22Rv1 (cell line): ENCODE measurements at regions not wholly inside any gene's neighbourhood (a gene's known extent, or its start where the extent isn't known, plus 50 kb on each side); places are given as distances from the start of the nearest gene placed in this dataset.

Experiments
- H3K27ac ChIP-seq: fragments of 450-650 bp; 2 replicates; pipeline ENCODE4 v1.5.1; 2017
- ZFX ChIP-seq: fragments of 450-650 bp; IDR thresholded peaks from 2 replicates; pipeline ENCODE4 v1.6.1; 2017; ENCODE audit warnings: antibody characterized with exemption, borderline replicate concordance
- TF ChIP-seq, protein P1 (sequence below): fragments of 450-650 bp; IDR thresholded peaks from 2 replicates; pipeline ENCODE4 v1.5.1; 2017; ENCODE audit warnings: mild to moderate bottlenecking

DNA sequence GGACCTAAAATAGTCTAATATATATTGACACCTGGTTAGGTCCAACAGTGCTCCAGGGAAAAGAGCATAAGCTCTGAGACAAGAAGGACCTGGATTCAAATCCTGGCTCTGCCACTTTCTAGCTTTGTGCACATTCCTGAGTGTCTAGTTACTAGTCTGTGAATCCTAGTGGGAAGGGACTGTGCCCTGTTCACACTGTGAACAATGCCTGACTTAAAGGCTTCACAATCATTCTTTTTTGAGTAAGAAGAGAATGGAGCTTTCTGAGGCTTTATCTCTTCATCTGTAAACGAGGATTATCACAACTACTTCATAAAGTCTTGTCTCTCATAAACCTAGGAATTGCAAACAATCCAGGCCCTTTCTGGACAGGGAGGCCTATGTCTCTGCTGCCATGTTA is 235.9 kb downstream of the SOX2 start:
- no peak overlapping the region for H3K27ac ChIP-seq
- TF ChIP-seq, protein P1, sequence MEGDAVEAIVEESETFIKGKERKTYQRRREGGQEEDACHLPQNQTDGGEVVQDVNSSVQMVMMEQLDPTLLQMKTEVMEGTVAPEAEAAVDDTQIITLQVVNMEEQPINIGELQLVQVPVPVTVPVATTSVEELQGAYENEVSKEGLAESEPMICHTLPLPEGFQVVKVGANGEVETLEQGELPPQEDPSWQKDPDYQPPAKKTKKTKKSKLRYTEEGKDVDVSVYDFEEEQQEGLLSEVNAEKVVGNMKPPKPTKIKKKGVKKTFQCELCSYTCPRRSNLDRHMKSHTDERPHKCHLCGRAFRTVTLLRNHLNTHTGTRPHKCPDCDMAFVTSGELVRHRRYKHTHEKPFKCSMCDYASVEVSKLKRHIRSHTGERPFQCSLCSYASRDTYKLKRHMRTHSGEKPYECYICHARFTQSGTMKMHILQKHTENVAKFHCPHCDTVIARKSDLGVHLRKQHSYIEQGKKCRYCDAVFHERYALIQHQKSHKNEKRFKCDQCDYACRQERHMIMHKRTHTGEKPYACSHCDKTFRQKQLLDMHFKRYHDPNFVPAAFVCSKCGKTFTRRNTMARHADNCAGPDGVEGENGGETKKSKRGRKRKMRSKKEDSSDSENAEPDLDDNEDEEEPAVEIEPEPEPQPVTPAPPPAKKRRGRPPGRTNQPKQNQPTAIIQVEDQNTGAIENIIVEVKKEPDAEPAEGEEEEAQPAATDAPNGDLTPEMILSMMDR: no peak
- TF ChIP-seq ZFX: no peak

DNA sequence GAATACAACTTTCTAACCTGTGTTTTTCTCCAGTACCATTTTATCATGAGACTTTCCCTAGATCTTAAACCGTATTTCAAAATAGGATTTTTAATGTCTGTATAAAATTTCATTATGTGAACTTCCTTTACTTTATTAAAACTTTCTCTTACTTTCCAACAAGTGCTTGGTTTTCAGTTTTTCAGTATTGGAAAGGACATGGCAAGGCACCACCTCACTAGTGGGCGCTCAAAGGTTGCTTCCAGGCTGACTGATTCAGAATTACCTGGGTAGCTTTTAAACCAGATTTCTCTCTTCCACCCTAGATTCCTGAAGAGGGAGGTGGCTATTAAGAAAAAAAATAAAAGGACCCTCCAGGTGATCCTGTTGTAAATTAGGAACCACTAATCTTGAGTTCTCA is 236.6 kb downstream of the SOX2 start:
- no peak overlapping the region for H3K27ac ChIP-seq
- no peak for TF ChIP-seq ZFX
- TF ChIP-seq, protein P1: peak; percentile 49

DNA sequence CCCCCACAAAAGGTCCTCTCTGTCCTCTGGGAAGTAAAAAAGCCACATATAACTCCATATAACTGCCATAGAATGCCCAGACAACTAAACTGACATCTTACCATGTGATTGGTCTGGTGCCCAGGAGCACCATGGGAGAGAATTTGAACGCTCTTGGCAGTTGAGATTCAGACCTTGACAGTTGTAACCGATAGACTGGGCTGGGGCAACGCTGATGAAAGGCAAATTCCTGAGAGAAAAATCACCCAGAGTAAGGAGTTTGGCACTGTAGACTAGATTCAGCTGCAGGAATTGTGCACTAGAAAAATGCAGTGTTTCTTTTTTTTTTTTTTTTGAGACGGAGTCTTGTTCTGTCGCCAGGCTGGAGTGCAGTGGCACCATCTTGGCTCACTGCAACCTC is 240.5 kb downstream of the SOX2 start:
- no peak overlapping the region for H3K27ac ChIP-seq
- TF ChIP-seq ZFX: no peak
- TF ChIP-seq, protein P1: no peak

DNA sequence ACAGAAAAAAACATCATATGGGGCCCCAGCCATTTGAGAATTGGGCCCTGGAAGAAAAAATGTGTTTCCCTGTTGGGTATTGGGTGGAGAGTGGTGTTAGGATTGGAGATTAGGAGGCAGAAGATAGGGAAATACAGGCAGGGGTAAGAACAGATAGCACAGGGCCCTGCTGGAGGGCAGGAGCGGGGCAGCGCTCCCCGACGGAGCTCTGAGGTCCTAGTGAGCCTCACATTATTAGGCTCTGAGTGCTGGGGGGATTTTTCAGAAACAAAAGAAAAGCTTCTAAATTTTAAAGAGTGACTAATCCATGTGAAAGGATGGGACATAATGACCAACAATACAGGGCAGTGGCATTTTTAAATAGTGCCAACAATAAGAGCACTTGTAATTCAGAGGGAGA is 241.2 kb downstream of the SOX2 start:
- H3K27ac ChIP-seq: no peak overlapping the region
- no peak for TF ChIP-seq ZFX
- TF ChIP-seq, protein P1: no peak

DNA sequence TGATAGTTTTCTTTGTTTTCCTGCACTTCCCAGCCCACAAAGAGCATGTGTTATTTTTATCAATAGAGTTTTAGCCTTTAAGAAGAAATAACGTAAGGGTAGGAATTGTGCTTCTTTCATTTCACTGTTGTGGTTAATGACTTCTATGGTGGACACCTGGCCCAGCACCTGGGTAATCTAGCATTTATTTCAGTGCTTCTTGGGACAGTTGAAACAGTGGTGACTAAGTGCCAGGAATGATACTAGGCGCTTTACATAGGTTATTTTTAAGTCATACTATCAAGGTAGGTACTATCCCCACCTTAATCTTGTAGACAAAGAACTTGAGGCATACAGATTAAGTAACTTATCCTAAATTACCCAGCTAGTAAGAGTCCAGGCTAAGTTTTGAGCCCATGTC is 243.8 kb downstream of the SOX2 start:
- H3K27ac ChIP-seq: no peak overlapping the region
- TF ChIP-seq ZFX: no peak
- TF ChIP-seq, protein P1: no peak

DNA sequence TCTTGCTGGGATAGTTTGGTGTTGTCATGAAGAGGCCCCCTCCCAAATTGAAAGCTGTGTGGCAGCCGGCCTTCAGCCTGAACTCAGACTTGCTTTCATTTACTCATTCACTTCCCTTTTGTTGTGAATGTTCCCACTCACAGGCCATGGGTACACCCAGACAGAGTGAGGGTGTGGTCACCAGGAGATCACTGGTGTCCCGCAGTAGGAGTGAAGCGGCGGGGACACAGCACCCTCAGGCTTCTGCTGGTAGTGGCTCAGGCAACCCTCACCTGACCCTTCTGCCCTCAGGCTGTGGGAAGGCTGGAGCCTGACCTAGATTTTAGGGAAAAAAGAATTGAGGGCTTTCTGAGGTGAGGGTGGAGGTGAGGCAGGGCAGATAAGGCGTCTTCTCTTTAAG is 244.4 kb downstream of the SOX2 start:
- TF ChIP-seq, protein P1: no peak
- no peak for TF ChIP-seq ZFX
- H3K27ac ChIP-seq: no peak overlapping the region

DNA sequence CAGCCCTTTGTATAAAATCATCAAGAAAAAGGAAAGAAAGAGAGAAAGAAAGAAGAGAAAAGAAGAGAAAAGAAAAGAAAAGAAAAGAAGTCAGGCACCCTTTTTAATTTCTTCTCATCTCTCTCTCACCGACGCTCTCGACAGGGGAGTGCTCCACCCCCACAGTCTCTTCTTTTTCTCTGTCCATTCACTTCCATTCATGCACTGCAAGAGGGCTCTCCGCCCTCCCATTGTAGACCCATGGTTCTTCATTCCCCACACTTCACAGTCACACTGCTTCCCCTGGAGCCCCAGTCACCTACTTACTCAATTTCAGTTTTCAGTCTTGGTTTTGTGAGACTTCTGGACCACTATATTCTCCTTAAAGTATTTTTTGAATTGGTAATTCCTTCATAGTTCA is 254.7 kb downstream of the SOX2 start:
- TF ChIP-seq, protein P1: no peak
- no peak for TF ChIP-seq ZFX

DNA sequence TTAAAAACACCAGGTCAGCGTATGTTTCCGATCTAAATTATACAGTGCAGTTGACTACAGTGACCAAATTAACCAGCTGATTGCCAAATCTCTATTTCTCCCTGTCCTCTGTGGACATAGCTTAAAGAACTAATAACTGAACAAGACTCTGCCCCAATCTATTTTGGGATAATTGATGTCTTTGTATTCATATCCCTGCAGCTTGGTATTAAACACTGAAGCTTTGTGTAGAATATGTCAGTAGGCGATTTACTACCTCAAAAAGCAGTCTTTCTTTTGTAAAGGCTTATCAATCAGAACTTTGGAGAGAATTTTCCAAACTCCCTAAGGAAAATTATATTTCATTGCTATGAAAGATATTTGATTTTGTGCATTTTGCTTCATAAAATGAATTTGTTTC is 258.2 kb downstream of the SOX2 start:
- H3K27ac ChIP-seq: no peak overlapping the region
- TF ChIP-seq ZFX: no peak
- TF ChIP-seq, protein P1: no peak

More for the DNA sequence above, 254.7 kb downstream of the SOX2 start:
- no peak overlapping the region for H3K27ac ChIP-seq
